Middle frontal gyrus (tissue), 1 donor: ENCODE measurements at regions not wholly inside any gene's neighbourhood (a gene's known extent, or its start where the extent isn't known, plus 50 kb on each side); places are given as distances from the start of the nearest gene placed in this dataset.
"Not testable (repeated sequence)": the region's sequence is repeated elsewhere in the genome, so short reads cannot be mapped to it uniquely, and the experiment has no call there.

Experiments used
- DNase-seq: peaks from one replicate; pipeline ENCODE4 v3.0.0-alpha.2; 2015; ENCODE audit warnings: low spot score; ENCODE audit errors: extremely low spot score

GRCh38 chr15:93366387-93367100 lies 277.5 kb upstream of the RGMA start:
- DNase-seq = no peak

GRCh38 chr15:93362821-93363220 lies 273.8 kb upstream of the RGMA start:
- no peak for DNase-seq

- DNase-seq = no peak
These were observed 273.2 kb upstream of the RGMA start for GRCh38 chr15:93362203-93362602.

GRCh38 chr15:93361703-93362102 lies 272.7 kb upstream of the RGMA start:
- DNase-seq = no peak

- DNase-seq = no peak
These were observed 272.0 kb upstream of the RGMA start for GRCh38 chr15:93360976-93361375.

GRCh38 chr15:93360318-93360717 lies 271.3 kb upstream of the RGMA start:
- no peak for DNase-seq

- no peak for DNase-seq
These were observed 270.6 kb upstream of the RGMA start for GRCh38 chr15:93359425-93360131.

GRCh38 chr15:93359060-93359408 lies 270.0 kb upstream of the RGMA start:
- no peak for DNase-seq

- no peak for DNase-seq
These were observed 269.4 kb upstream of the RGMA start for GRCh38 chr15:93358166-93359059.

- DNase-seq = no peak
These were observed 259.9 kb upstream of the RGMA start for GRCh38 chr15:93348711-93349545.

GRCh38 chr15:93347986-93348385 lies 259.0 kb upstream of the RGMA start:
- no peak for DNase-seq

- no peak for DNase-seq
These were observed 257.0 kb upstream of the RGMA start for GRCh38 chr15:93345981-93346380.

- DNase-seq = not testable (repeated sequence)
These were observed 254.4 kb upstream of the RGMA start for GRCh38 chr15:93343402-93343801.

- DNase-seq = no peak
These were observed 252.2 kb upstream of the RGMA start for GRCh38 chr15:93341164-93341563.

GRCh38 chr15:93340406-93340805 lies 251.4 kb upstream of the RGMA start:
- no peak for DNase-seq

GRCh38 chr15:93333796-93334195 lies 244.8 kb upstream of the RGMA start:
- no peak for DNase-seq

GRCh38 chr15:93333126-93333525 lies 244.1 kb upstream of the RGMA start:
- not testable (repeated sequence) for DNase-seq

- DNase-seq = no peak
These were observed 243.2 kb upstream of the RGMA start for GRCh38 chr15:93332168-93332553.

GRCh38 chr15:93331545-93332167 lies 242.6 kb upstream of the RGMA start:
- DNase-seq = no peak

- no peak for DNase-seq
These were observed 242.0 kb upstream of the RGMA start for GRCh38 chr15:93330912-93331544.
